Islet of Langerhans (tissue), 1 donor: ENCODE measurements at regions not wholly inside any gene's neighbourhood (a gene's known extent, or its start where the extent isn't known, plus 50 kb on each side); places are given as distances from the start of the nearest gene placed in this dataset.

Source experiments
- FAIRE-seq: peaks from one replicate; lab custom pipeline; 2011; peaks lifted over from hg19 to GRCh38; lab: Jason Lieb, UNC

GRCh38 chr4:59243038-59243437 is 1957.1 kb upstream of the ADGRL3 start:
- no peak for FAIRE-seq

GRCh38 chr4:59247032-59247431 is 1953.1 kb upstream of the ADGRL3 start:
- peak; percentile 95 for FAIRE-seq

GRCh38 chr4:59248313-59248712 is 1951.8 kb upstream of the ADGRL3 start:
- no peak for FAIRE-seq

GRCh38 chr4:59249110-59249509 is 1951.0 kb upstream of the ADGRL3 start:
- FAIRE-seq: no peak

GRCh38 chr4:59258002-59258401 is 1942.1 kb upstream of the ADGRL3 start:
- no peak for FAIRE-seq

- no peak for FAIRE-seq
Observed at GRCh38 chr4:59307609-59308008, 1892.5 kb upstream of the ADGRL3 start.

DNA sequence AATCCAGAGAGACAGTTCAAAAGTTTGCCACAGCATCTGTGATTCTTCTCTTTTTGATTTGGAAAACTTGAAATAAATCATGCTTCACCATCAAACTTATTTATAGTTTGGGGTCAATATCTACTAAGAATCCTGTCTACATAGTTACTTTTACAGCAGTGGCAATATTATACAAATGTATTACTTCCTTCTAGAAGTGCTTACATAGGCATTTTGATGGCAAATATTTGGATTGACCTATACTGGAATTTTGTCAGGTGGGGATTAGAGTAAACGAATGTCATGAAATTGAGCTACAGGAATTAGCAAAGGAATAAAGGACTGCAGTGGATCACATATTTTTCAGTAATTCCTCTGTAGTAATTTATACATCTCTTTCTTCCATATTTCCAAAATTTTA is 1885.5 kb upstream of the ADGRL3 start:
- FAIRE-seq: no peak

DNA sequence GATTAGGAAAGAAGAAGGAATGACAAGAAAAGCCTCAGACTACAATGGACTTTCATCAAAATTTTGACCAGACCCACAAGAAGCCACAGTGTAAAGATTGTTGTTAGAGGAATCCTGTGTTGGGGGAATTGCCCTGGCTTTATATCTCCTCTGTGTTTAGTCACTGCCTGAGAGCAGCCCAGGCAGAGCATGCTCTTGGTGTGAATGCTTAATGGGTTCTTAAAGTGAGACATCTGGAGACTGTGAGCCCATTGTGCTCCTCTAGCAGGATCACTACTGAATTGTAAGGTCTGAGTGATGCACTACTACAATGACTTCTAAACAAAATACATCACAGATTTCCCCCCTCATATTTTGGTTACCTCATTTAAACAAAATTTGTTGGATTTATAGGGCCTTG is 1860.5 kb upstream of the ADGRL3 start:
- no peak for FAIRE-seq

- FAIRE-seq: no peak
Observed at GRCh38 chr4:59341506-59341905, 1858.6 kb upstream of the ADGRL3 start.

DNA sequence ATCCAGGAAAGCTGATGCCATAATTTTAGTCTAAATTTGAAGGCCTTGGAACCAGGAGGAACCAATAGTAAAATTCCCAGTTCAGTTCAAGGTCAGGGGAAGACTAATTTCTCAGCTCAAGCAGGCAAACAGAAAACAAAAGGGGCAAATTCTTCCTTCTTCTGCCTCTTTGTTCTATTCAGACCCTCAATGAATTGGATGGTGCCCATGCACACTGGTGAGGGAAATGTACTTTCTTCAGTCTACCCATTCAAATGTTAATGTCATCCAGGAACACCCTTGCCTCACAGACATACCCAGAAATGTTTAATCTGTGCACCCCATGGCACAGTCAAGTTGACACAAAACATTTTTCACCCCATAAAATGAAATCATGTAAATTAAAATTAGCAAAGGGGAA is 1851.2 kb upstream of the ADGRL3 start:
- FAIRE-seq: no peak

DNA sequence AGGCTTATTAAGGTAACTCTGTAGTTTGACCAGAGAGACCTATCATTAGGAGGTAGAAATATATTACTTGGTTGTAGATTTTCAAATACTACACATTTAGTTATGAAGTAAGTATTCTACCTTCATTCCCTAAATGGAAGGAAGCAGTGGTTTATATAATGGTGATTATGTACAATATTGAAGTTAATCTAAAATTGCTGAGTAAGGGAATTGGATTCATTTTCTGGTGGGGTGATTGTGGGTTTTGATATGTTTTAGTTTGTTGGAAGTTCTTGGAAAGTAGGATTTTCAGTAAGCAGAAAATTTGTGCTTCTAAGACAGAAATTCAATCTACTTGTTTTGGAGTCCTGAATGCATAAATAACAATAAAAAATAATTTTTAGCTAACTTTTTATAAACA is 1830.9 kb upstream of the ADGRL3 start:
- FAIRE-seq: no peak

DNA sequence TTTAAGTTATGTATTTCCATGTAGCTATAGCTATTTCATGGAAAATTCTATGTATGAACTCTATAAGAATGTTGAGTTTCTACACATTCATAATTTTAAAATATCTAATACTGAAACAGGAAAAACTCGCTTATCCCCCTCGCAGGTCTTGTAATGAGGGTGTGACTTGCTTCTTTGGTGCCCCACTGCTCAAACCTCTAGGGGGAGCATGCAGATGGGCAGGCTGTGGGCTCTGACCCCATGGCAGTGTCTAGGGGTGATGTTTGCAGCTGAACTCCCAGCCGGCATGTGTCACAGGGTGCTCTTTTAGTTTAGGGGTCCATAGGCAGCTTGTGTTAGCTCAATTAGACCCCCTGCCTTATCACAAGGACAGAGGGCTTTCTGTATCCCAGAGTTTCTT is 1825.7 kb upstream of the ADGRL3 start:
- FAIRE-seq: no peak

DNA sequence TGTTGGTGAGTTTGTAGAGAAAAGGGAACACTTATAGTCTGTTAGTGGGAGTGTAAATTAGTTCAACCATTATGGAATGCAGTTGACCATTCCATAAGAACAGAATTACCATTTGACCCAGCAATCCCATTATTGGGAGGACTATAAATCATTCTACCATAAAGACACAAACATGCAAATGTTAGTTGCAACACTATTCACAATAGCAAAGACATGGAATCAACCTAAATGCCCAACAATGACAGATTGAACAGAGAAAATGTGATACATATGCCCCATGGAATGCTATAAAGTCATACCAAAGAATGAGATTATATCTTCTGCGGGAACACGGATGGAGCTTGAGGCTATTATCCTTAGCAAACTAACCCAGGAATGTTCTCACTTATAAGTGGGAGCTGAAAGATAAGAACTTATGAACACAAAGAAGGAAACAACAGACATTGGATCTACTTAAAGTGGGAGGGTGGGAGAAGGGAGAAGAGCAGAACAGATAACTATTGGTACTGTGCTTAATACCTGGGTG is 1819.2 kb upstream of the ADGRL3 start:
- FAIRE-seq: no peak

GRCh38 chr4:59381591-59381990 is 1818.5 kb upstream of the ADGRL3 start:
- no peak for FAIRE-seq

DNA sequence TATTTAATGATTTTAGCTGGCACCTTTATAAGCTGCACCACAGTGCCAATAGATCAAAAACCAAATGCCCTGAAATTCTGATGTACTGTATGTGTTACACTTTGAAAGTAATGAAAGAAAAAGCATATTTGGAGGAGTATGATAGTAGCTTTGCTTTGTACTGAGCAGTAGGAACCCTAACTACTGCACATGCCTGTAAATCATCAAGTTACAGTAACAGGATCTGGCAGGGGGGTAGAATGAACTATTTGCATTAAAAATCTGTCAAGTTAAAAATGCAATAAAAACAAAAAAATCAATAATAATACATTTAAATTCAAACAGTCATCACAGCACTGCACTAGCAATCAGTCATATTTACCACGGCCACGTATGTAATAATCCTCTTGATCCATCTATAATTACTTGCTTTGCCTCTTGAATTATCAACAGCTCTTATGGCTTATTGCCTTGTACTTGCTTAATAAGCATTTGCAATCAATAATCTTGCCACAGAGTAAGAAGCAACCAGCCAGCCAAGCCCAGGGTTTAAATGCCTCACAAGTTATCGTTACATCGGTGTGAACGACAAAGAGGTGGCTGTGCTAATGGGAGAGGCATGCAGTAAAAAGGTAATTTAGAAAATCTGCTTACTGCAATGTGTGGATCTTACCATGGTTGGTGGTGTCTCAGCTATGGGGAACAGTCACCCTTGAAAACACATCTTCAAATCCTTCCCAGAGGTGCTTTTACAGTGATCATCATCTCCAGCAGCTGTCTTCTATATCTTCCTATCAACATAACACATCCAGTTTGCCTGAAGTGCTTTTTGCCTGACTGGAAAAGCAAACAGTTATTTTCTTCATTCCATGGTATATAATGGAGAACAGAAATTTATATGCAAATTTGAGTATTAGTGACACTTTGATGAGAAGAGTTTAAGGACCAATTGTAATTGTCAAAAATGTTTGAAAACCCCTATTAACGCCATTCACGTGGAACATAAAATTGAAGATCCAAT is 1812.1 kb upstream of the ADGRL3 start:
- FAIRE-seq: no peak

DNA sequence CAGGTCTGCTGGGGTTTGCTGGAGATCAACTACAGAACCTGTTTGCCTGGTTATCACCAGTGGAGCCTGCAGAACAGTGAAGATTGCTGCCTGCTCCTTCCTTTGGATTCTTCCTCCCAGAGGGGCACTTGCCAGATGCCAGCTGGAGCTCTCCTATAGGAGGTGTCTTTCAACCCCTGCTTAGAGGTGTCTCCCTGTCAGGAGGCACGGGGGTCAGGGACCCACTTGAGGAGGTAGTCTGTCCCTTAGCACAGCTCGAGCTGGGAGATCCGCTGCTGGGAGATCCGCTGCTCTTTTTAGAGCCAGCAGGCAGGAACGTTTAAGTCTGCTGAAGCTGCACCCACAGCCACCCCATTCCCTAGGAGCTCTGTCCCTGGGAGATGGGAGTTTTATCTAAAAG is 1806.3 kb upstream of the ADGRL3 start:
- no peak for FAIRE-seq

DNA sequence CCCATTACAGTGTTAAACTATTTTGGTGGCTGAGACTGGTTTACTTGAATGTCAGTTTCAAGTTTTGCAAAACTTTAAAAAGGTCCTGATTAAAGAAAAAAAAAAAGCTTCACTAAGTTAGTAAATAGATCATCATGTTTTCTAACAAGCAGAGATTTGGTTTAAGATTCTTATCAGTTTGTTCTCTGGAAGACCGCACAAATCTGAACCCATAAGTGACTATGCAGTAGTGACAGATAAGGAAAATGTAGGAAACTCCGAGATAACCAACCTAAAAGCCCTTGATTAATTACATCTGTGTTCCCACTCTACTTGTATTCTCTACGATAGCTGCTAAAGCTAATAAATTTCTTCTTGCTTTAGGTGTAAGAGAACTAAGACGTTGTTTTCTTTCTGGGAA is 1799.8 kb upstream of the ADGRL3 start:
- no peak for FAIRE-seq

DNA sequence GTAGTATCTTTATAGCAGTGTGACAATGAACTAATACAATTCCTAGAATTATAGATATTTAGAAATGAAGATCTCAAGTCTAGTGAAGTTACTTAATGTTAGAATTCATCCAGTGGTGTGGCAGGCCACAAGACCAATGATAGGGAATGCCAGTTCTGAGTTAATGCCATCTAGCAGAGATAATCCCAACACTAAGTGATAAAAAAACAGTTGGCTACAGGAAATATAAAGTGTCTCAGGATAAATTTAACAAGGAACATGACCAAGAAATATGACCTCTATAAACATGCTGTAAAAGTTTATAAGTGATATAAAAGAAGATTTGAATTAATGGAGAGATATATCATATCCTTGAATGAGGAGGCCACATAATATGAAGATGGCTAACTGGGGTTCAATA is 1790.5 kb upstream of the ADGRL3 start:
- FAIRE-seq: no peak

DNA sequence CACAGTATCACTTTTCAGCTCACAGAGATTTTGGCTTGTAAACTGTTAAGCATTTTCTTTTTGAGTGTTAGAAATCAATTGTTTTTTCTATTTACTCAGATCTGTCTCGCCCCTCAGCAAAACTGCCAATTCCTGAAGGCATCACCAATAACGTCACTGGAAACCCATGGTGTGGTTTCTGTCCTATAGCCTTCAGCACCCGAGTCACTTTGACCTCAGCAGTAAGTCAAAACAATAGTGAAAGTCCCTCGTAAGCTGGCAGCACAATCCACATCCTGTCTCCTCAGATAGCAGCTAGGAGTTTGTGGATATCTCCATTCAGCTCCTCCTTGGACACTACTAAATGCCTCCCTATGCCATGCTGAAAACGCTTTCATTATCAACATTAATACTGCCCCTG is 1787.4 kb upstream of the ADGRL3 start:
- no peak for FAIRE-seq

GRCh38 chr4:59455751-59456150 is 1744.4 kb upstream of the ADGRL3 start:
- FAIRE-seq: no peak

GRCh38 chr4:59457576-59457975 is 1742.5 kb upstream of the ADGRL3 start:
- FAIRE-seq: no peak

GRCh38 chr4:59484944-59485343 is 1715.2 kb upstream of the ADGRL3 start:
- peak; percentile 91 for FAIRE-seq

- FAIRE-seq: no peak
Observed at GRCh38 chr4:59500103-59500502, 1700.0 kb upstream of the ADGRL3 start.

DNA sequence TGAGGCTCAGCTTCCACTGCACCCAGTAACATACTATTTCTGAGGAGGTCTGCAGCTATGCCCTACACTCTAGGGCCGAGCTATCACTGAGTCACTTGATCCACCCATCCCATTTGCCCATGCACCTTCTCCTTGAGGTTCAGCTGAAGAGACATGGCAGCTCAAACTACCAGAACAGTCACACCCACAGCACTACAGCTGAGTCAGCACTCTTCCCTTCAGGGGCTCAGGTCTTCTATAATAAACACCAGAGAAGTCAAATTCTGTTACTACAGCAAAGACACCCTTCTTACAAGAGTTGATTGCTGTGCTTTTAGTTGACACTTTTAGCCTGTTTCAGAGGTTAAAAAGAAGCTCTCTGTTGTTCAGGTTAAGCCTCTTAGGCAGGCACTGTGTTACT is 1696.4 kb upstream of the ADGRL3 start:
- no peak for FAIRE-seq
